ENCODE measurements at regions not wholly inside any gene's neighbourhood (a gene's known extent, or its start where the extent isn't known, plus 50 kb on each side); places are given as distances from the start of the nearest gene placed in this dataset.

- no peak for TF ChIP-seq CTCF (IDR thresholded peaks at IDR 0.05)
- TF ChIP-seq POLR2A (IDR thresholded peaks at IDR 0.05) = no peak
These were observed 296.3 kb upstream of the SMARCA2 start for GRCh38 chr9:1718836-1719235.
